GM11168 (cell line): ENCODE measurements at regions not wholly inside any gene's neighbourhood (a gene's known extent, or its start where the extent isn't known, plus 50 kb on each side); places are given as distances from the start of the nearest gene placed in this dataset.

Experiments used
- in situ Hi-C: fragments of 300-500 bp; cut with MboI; formaldehyde crosslinking; loops from one replicate; pipeline ENCODE4 v1.12.0; 2022; ENCODE audit warnings: low sequenced_read_pairs; ENCODE audit not compliant: unreplicated experiment

DNA sequence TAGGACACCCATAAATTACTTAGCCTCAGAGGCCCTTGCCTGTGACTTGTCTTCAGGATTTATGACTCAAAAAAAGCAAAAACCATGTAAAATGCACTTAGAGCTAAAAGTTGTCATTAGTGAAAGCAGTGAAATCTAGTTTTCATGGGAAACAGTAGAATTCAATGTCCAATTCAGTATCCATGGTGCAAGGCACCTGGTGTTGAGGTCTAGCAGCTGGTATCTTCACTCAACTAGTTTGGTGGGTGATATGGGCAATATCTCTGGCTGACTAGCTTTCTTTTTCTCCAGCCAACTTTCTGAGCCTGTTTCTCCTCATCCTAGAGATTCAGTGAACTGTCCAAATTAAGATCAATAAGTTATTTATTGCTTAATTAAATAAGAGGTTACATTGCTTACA is 229.8 kb upstream of the NDST4 start:
- in situ Hi-C loops = no loop called here

DNA sequence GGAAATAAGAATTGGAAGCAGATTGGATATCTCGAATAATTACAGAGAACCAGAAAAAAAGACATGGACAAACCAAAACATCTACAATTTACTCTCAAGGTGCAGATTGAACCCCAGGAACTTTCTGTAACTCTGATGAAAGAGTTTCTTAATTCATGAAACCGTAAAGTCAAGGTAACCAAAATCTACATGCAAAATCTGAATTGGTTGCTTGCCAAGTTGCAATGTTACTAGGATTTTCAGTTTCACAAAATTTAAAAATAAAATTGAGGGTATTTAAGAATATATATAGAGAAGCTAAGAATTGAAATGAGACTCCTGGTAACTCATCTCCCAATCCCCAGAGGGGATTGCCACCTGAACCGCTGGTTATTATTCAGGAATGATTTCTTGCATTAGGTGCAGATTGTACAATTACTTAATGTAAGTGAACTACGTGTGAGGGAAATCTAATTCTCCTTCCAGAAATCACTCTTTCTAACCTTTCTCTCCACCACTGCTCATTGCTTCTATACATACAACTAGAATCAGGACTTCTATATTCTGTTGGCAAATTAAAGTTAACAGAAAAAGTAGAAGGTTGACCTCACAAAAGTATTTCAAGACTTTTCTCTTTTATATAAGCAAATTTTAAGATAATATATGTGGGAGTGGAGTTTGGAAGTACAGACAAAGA is 221.5 kb upstream of the NDST4 start:
- in situ Hi-C loops = no loop called here

DNA sequence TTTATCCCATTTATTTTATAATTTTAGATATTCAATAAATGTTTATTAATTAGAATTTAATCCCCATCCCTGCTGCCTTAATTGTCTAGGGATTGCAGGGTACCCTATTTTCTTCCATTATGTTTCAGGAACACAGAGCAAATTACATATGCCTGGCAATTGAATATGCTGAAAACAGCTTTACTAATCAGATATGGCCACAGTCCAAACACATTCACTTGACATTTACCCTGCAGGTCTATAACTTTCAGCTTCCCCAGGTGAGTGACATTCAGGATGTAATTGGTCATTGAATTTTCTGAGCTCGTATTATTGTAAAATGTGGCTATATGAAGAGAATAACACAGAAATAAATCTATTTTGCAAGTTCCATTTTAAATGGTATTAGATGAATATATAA is 218.7 kb upstream of the NDST4 start:
- in situ Hi-C loops = no loop called here

DNA sequence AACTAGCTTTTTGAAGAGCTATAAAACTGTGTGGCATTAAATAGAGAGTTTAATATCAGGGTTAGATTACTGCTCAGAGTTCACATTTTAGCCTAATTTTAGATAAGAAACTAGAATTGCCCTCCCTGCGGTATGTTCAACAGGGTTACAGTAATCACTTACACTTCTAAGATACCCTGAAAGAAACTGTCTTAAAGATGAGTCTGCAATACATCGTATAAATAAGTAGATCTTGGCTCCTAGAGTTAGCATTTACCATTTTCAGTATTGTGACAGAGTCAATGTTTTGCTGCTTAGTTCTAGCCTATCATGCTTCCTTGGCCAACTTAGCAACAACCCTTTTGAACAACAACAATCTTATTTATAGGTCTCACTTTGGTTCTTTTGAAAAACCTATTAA is 217.8 kb upstream of the NDST4 start:
- in situ Hi-C loops = no loop called here

DNA sequence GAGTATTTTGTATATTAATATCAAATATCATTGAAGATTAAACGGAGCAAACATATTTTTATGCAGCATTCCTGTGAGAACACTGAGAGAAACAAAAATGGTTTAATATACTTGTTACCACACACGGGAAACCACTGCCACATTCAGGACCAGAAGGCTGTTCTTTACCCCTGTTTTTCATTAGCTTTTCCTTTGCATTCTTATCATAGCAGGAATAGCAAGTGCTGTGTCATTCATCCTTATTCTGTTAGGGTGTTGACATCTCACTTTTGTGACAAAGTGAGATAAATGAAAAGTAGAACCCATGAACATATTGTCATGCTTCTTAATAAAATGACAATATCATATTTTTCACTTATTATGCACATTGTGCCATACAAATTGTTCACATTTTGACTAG is 212.4 kb upstream of the NDST4 start:
- in situ Hi-C loops = no loop called here

DNA sequence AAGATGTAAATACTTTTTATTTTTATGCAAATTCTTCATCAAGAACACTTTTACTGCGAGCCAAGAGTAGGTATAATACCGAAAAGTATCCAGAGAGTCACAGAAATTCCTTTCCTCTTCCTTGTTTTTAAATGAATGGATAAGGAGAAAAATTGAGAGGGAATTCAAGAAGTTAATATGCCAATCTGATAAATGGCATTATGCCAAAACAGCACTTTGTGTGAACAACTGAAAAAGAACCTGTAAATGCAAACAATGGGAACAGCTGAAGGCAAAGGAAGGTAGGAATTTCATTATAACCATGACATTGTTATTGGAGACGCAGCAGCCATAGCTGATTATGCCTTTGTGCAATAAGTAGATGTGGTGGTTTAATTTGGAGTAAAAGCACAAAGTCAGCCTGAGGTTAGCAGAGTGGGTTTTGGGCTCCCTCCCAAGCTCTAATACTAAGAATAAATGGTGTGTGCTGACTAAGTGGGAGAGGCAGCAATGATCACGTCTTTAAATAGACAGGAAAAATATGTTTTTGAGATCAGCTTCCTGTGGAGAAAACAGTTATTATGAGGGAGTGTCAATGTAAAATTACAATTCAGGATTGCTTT is 209.8 kb upstream of the NDST4 start:
- in situ Hi-C loops = no loop called here

DNA sequence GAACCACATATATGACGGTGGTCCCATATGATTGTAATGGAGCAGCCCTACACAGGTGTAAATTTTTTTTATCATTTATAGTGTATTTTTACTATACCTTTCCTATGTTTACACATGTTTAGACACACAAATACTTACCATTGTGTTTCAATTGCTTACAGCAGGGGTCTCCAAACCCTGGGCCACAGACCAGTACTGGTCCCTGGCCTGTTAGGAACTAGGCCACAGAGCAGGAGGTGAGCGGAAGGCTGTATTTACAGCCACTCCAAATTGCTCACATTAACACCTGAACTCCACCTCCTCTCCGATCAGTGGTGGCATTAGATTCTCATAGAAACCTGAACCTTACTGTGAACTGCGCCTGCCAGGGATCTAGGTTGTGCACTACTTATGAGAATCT is 201.8 kb upstream of the NDST4 start:
- in situ Hi-C loops = no loop called here

DNA sequence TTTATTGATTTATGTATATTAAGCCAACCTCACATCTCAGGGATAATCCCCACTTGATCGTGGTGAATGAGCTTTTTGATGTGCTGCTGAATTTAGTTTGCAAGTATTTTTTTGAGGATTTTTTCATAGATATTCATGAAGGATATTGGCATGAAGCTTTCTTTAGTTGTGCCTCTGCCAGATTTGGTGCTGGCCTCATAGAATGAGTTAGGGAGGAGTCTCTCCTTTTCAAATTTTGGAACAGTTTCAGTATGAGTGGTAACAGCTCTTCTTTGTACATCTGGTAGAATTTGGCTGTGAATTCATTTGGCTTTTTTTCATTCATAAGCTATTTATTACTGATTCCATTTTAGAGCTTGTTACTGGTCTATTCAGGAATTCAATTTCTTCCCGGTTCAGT is 197.2 kb upstream of the NDST4 start:
- in situ Hi-C loops = no loop called here

DNA sequence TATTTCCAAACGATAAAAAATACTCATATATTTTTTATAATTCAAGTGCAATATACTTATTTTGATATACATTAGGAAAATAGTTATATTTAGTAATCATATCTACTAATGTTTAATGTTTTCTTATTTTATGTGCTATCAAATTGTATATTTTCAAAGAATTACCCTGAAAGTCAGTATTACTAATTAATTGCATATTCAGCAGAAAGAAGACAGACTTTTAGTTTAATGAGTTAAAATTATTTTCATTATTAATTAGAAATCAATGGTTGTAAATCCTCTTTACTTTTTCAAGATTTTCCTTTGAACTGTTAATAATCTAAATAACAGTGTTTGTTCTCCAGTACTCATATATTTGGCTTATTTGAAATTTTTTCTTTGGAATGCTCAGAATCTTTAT is 181.3 kb upstream of the NDST4 start:
- in situ Hi-C loops = no loop called here

DNA sequence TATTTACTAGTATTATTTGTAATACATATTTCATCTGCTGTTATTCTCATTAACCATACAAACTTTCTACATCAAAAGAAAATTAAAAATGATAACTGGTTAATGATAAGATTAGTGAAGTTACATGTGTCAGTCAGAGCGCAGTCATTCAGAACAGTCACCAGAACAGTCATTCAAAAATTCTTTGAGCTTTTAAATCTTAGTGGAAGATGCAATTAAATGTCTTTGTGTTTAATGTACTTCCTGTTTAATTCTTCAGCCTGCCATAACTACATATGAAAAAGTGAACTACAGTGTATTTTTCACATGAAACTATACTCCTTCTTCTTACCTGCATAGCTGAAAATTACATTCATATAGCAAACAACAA is 179.7 kb upstream of the NDST4 start:
- in situ Hi-C loops = no loop called here

DNA sequence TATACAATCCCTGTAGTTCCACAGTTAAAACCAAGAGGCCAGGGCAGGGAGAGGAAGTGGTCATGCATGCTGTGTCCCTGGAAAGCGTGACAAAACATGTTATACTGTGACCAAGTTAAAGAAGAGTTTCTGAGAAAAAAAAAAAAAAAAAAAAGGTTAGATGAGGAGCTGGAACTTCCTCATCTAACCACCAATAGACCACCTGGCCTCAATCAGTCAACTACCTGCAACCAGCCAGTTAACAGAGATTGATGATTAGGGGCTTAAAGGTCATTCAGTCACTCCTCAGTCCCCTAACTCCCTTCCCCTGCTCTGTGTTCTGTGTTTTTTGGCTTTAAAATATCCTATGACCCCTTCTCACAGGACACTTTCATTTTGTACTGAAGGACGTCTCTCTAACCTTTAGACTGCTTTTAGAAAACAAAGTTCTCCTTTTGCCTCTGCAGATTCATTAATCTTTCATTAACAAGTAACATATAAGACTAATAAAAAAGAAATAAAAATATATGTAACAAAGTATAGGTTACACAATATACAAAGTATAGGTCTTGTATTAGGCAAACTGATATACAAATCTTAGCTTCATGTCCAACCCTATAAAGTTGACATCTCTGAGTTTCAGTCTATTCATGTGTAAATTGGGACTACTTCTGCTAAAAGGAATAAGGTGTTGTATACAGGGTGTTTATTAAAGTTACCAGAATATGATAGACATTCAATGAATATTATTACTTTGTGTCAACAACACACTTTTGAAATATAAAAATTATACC is 179.1 kb upstream of the NDST4 start:
- in situ Hi-C loops = no loop called here

DNA sequence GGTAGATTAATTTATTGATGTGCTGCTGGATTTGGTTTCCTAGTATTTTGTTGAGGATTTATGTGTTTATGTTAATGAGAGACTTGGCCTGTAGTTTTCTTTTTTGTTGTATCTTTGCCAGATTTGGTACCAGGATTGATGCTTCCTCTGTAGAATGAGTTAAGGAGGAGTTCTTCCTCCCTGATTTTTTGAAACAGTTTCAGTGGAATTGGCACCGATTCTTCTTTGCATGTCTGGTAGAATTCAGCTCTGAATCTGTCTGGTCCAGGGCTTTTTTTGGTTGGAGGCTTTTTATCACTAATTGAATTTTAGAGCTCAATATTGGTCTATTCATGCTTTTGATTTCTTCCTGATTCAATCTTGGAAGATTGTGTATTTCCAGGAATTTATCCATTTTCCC is 174.0 kb upstream of the NDST4 start:
- in situ Hi-C loops = no loop called here

DNA sequence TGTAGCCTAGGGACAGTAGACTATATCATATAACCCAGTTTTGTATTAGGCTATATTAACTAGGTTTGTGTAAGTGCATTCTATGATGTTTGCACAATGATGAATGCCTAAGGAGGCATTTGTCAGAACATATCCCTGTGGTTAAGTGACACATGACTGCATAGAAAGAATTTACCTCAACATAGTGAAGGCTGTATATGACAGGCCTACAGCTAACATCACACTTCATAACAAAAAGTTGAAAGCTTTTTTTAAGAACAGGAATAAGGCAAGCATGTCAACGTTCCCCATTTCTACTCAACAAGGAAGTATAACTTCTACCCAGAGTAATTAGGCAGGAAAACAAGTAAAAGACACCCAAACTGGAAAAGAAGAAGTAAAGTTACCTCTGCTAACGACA is 165.9 kb upstream of the NDST4 start:
- in situ Hi-C loops = no loop called here

DNA sequence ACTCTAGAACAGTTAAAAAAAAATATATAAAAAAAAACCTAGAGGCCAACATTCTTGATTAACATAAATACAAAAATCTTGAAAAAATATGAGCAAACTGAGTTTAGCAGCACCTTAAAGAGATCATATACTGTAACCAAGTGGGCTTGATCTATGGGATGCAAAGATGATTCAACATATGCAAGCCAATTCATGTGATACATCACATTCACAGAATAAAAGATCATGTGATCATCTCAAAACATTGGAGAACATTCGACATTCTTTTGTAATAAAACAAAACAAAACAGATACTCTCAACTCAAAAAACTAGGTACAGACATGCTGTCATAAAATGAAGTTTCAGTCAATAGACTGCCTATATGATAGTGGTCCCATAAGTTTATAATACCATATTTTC is 165.4 kb upstream of the NDST4 start:
- in situ Hi-C loops = no loop called here

DNA sequence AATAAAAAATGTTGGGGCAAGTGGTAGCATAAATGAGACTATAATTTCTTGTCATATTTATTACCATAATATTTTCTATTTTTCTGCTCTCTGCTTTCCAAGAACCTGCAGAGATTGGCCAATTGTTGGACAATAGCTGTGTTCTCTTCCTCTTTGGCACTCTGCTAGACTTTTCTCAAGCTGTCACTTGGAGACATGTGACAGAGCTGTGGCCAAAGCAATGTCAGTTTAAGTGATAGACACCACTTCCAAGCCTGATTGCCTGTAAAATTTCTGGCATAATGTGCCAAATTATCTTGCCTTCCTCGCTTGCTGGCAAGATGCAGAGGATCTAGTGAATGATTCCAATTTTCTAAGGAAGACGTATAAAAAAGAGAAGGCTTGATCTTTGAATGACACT is 162.2 kb upstream of the NDST4 start:
- in situ Hi-C loops = no loop called here

DNA sequence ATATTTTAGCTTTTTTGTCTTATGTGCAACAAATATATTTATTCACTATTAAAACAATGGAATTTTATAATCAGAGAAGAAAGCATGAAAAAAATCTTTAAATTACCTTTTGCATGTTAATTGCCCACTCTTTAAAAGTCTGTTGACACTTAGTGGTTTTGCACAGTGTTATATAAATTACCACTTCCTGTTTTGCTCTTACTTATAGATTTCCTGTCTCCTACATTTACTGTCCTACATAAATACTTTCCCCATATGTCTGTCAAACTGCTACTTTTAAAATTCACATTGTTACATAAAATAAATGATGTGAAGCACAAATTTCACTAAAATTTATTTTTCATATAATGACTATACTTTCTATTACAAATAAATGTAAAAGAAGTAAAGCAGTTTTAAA is 161.1 kb upstream of the NDST4 start:
- in situ Hi-C loops = no loop called here

DNA sequence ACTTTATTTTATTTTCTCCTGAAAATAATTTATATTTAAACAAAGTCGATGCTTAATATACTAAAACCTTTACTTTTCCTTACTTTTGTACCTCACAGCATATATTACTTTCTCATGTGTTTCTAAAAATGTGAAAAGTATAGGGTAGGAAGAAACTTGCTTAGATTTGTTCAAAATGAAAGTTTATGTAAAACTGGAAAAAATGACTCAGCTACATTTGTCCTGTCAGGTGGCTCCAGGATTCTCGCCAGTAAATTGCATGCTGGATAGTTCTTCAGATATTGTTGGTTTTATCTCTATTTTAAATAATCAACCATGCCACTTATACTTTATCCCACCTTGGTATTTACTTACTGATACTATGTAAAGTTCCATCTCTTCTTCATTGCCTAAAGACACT is 159.2 kb upstream of the NDST4 start:
- in situ Hi-C loops = no loop called here

DNA sequence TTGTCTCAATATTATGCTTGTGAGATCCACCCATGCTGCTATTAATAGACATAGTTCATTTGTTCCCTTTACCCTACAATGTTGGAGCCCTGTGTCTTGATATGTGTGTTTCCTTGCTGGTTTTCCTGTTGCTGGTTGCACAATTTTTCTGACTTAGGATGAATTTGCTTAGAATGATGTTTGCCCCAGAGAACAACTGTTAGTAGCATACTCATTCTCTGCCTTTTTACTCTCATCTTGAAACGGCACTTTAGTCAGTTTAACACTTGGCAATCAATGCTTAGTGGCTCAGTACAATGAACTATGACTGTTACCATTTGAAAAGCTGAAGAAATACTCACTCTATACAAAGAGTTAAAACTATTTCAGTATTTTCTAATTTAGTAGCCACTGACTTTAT is 158.8 kb upstream of the NDST4 start:
- in situ Hi-C loops = no loop called here

DNA sequence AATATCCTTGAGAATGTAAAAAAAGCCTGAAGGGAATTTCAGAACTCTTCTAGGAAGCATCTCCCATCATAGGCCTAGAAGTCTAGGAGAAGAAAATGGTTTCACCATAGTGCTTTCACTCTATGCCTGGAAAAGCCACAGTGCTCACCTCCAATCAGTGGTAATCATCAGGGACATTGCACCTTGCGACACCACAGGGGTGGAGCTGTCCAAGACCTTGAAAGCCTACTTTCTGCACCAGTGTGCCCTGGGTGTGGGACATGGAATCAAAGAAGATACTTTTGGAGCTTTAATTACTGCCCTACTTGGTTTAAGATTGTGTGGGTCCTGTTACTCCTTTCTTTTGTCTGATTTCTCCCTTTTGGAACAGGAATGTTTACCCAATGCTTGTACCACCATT is 146.8 kb upstream of the NDST4 start:
- in situ Hi-C loops = no loop called here

DNA sequence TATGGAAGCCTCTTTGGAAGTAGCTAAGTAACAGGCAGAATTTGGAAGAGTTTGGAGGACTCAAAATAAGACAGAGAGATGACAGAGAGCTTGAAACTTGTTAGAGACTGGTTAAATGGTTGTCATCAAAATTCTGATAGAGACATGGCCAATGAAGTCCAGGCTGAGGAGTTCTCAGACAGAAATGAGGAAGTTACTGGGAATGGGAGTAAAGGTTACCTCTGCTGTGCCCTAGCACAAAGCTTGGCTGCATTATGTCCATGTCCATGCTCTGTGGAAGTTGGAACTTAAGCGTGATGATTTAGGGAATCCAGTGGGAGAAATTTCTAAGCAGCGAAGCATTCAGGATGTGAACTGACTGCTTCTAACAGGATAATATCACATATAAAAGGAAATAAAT is 146.2 kb upstream of the NDST4 start:
- in situ Hi-C loops = no loop called here

DNA sequence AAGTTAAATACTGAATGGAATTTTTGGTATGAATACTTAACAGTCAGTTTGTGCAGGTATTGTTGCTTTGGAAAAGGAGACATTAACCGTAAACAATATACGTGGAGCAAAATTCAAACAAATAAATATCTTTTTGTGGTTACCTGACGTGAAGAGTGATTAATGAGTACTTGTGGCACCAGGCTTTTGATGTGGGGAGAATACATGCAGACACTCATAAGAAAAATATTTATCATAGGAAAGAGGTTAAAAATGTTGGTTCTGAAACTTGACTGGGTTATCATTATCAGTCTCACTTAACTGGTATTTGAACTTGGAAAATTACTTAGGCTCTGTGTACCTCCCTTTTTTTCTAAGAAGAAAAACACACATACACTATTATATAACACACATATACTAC is 136.4 kb upstream of the NDST4 start:
- in situ Hi-C loops = no loop called here
